Sigmoid colon (tissue), 6 donors: ENCODE measurements at regions not wholly inside any gene's neighbourhood (a gene's known extent, or its start where the extent isn't known, plus 50 kb on each side); places are given as distances from the start of the nearest gene placed in this dataset.
A peak's percentile ranks its signal among the peaks of the same experiment; 100 is the strongest.

Source experiments
- DNase-seq: peaks from one replicate; pipeline ENCODE4 v3.0.0-alpha.2; 2019
- H3K27ac ChIP-seq, 4 donors: fragments of 200-600 bp; sonication (generic); one replicate each; pipeline ENCODE4 v1.5.1; 2016 to 2019; ENCODE audit warnings: mild to moderate bottlenecking in 1 of 4
- H3K27me3 ChIP-seq, 3 donors: fragments of 200-600 bp; sonication (generic); one replicate each; pipeline ENCODE4 v1.5.1; 2019; ENCODE audit warnings: mild to moderate bottlenecking in 1 of 3
- H3K36me3 ChIP-seq, 4 donors: fragments of 200-600 bp; sonication (generic); one replicate each; pipeline ENCODE4 v1.5.1; 2016 to 2019
- H3K4me1 ChIP-seq, 4 donors: fragments of 200-600 bp; sonication (generic); one replicate each; pipeline ENCODE4 v1.5.1; 2017 to 2019
- H3K4me3 ChIP-seq, 4 donors: fragments of 200-600 bp; sonication (generic); one replicate each; pipeline ENCODE4 v1.5.1; 2017 to 2019; ENCODE audit warnings: mild to moderate bottlenecking in 2 of 4, moderate library complexity in 1 of 4
- H3K9me3 ChIP-seq, 4 donors: fragments of 200-600 bp in 3 of 4; sonication (generic) in 3 of 4; one replicate each; pipeline versions ENCODE4 v1.5.1 to v1.6.1; 2013 to 2019
- EP300 ChIP-seq, 4 donors: sonication (generic); formaldehyde crosslinking; IDR thresholded peaks; one replicate each; pipeline ENCODE4 v1.6.1; 2017; ENCODE audit warnings: antibody characterized with exemption in 4 of 4
- POLR2A ChIP-seq, 2 donors: fragments of 450-650 bp; IDR thresholded peaks; one replicate each; pipeline ENCODE4 v1.6.1; 2016; ENCODE audit warnings: antibody characterized with exemption in 2 of 2, mild to moderate bottlenecking in 2 of 2, moderate library complexity in 2 of 2
- POLR2AphosphoS5 ChIP-seq, 4 donors: sonication (generic); formaldehyde crosslinking; IDR thresholded peaks; one replicate each; pipeline ENCODE4 v1.6.1; 2017; ENCODE audit warnings: antibody characterized with exemption in 4 of 4
- WGBS, 2 donors: extraction: QIAGEN DNeasy Blood & Tissue Kit; methylation state at CpG; one replicate each; pipeline ENCODE4 v1.1.7; 2013; 5-methylcytosine and 5-hydroxymethylcytosine counted together
- intact Hi-C: fragments of 100-400 bp; cut with DNase I; formaldehyde crosslinking; loops from one replicate; pipeline ENCODE4 v1.15.1; 2023
- TF ChIP-seq, protein P1 (sequence below), 4 experiments: fragments of 450-650 bp in 3 of 4; fragments of 200-600 bp in 1 of 4; IDR thresholded peaks; one replicate each; pipeline ENCODE4 v1.5.1; 2016 to 2019; ENCODE audit warnings: antibody characterized with exemption in 4 of 4, mild to moderate bottlenecking in 3 of 4, moderate library complexity in 2 of 4
- donor health status: healthy with polysubstance abuse.
- donor health status: healthy.

DNA sequence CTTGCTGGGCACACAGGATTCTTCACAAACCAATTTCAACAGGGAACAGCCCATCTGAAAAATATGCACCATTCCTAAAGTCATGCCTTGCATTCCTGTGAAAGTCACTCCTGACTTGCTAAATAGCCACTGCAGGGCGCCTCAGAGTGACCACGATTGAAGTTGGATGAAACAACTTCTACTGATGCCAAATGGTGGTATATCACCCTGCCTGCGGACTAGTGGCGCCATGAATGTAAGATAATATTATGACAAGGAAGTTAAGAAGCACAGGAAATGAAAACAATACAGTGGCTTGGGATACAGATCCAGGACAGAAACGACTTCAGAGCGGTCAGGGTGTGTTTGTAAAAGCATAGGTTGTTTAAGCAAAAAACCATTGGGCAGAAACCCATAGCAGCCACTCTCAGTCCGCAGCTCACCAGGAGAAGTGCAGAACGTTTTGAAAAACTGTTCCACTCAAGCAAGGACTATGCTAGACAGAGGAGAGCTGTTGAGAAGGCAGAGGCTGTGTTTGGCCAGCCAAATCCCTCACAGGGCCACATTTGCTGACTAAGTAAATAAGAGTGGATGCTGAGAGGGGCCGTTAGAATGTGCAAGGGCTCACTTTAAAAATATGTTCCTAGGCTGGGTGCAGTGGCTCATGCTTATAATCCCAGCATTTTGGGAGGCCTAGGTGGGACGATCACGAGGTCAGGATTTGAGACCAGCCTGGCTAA, 250.4 kb downstream of the PTTG2 start:
- no peaks in the 10 kb centered on the region for H3K36me3 ChIP-seq
- intact Hi-C loops = no loop called here
- no peaks in the 10 kb centered on the region for H3K9me3 ChIP-seq
- H3K4me3 ChIP-seq = no peak overlapping the region
- peak overlapping the region in 3 of 4 donors; percentile 54 to 74 (median 65) for H3K27ac ChIP-seq
- DNase-seq = no peak
- WGBS, 2 donors = 76 to 77% methylated on average over 11 of the region's 11 CpGs
- TF ChIP-seq, protein P1, sequence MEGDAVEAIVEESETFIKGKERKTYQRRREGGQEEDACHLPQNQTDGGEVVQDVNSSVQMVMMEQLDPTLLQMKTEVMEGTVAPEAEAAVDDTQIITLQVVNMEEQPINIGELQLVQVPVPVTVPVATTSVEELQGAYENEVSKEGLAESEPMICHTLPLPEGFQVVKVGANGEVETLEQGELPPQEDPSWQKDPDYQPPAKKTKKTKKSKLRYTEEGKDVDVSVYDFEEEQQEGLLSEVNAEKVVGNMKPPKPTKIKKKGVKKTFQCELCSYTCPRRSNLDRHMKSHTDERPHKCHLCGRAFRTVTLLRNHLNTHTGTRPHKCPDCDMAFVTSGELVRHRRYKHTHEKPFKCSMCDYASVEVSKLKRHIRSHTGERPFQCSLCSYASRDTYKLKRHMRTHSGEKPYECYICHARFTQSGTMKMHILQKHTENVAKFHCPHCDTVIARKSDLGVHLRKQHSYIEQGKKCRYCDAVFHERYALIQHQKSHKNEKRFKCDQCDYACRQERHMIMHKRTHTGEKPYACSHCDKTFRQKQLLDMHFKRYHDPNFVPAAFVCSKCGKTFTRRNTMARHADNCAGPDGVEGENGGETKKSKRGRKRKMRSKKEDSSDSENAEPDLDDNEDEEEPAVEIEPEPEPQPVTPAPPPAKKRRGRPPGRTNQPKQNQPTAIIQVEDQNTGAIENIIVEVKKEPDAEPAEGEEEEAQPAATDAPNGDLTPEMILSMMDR (IDR thresholded peaks at IDR 0.05) = no peak
- TF ChIP-seq EP300 (IDR thresholded peaks at IDR 0.05) (no peak), POLR2AphosphoS5 (IDR thresholded peaks at IDR 0.05) (no peak), POLR2A (IDR thresholded peaks at IDR 0.05) (no peak)
- H3K4me1 ChIP-seq = peaks cover 0 to 25% (median 16%) of the 10 kb centered on the region in 4 donors
- no peaks in the 10 kb centered on the region for H3K27me3 ChIP-seq

DNA sequence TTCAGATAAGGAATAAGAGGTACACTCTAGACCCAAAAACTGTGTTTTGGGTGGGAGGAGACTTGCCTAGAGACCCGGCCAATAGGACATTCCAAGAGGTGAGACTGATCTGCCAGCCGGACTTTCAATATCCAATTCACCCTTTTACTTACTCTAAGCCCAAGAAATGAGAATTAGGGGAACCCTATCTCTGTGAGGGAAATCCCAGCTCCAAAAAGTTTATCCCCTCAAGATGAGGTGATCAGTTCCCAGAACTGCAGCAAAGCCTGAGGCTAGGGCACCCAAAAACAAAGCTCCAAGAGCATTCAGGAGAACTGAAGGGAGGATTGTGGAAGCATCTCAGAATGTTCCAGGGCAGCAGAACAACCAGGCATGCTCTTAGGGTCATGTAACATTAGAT, 251.7 kb downstream of the PTTG2 start:
- no peak for DNase-seq
- Histone ChIP-seq H3K27me3 (no peaks in the 10 kb centered on the region), H3K9me3 (no peaks in the 10 kb centered on the region), H3K27ac (peak overlapping the region; percentile 2 to 74 (median 60)), H3K36me3 (no peaks in the 10 kb centered on the region), H3K4me1 (peaks cover 0 to 25% (median 16%) of the 10 kb centered on the region in 4 donors), H3K4me3 (no peak overlapping the region)
- intact Hi-C loops = no loop called here
- TF ChIP-seq, protein P1 (IDR thresholded peaks at IDR 0.05) = no peak
- no peak for TF ChIP-seq POLR2AphosphoS5 (IDR thresholded peaks at IDR 0.05)
- no peak for TF ChIP-seq POLR2A (IDR thresholded peaks at IDR 0.05)
- no peak for TF ChIP-seq EP300 (IDR thresholded peaks at IDR 0.05)
- 91 to 94% methylated on average over 2 of the region's 2 CpGs for WGBS, 2 donors

DNA sequence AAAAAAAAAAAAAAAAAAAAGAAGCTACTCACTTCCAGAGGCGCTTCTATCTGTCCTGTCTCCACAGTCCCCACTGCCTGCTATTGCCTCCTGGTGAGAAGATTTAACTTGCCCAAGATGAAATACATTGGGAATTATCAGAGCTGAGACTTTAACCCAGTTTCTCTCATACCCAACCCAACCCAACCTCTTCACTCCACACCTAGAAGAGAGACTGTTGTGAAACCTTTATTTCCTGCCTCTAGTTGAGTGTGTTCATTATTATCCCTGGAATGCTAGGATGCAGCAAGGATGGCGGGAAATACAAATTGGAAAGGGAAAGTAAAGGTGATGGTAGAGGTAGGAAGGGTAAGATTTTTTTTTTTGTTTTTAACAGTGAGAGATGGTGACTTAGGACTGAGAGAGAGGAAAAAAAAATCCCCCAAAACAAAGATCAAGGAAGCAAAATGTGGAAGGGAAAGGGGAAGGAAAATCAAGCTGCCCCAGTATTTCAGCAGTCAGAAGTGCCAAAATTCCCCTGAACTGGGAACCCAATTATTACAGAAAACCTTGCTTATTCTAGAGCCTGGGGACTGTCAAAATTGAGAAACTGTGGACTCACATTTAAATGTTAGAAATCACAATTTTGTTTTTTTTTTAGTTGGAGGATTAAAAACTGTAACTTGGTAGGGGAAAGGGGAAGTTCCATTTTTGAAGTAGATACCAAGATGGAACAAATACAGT, 253.0 kb downstream of the PTTG2 start:
- Histone ChIP-seq H3K4me3 (no peak overlapping the region), H3K36me3 (no peaks in the 10 kb centered on the region), H3K27ac (no peak overlapping the region), H3K4me1 (peaks cover 0 to 25% (median 16%) of the 10 kb centered on the region in 4 donors), H3K27me3 (no peaks in the 10 kb centered on the region), H3K9me3 (no peaks in the 10 kb centered on the region)
- TF ChIP-seq EP300 (IDR thresholded peaks at IDR 0.05) (no peak), POLR2A (IDR thresholded peaks at IDR 0.05) (no peak)
- TF ChIP-seq, protein P1 (IDR thresholded peaks at IDR 0.05) = no peak
- no peak for DNase-seq
- intact Hi-C loops = no loop called here
- WGBS, 2 donors = 93 to 100% methylated on average over 2 of the region's 2 CpGs

DNA sequence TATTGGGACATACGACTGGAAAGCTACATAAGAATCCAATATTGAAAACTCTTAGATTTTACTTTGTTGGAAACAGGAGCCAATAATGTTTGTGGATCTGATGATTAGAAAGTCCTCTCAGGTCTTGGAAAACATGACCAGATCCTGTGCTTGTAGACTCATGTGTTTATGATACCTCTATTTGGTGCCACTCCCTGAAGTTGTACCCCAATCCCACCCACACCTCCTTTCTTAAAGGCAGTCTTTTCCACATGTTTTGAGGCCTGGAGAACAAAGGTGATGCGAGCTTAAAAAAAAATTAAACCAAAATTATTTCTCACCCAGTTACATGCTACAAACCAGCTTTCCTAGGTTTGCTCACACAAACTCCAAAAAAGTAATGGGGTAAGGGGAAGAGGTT, 262.7 kb downstream of the PTTG2 start:
- Histone ChIP-seq H3K27me3 (no peaks in the 10 kb centered on the region), H3K27ac (no peak overlapping the region), H3K36me3 (no peaks in the 10 kb centered on the region), H3K4me3 (no peak overlapping the region), H3K9me3 (no peaks in the 10 kb centered on the region), H3K4me1 (peaks cover 0 to 18% (median 11%) of the 10 kb centered on the region in 4 donors)
- 19 to 74% methylated on average over 2 of the region's 2 CpGs for WGBS, 2 donors
- intact Hi-C loops = no loop called here
- TF ChIP-seq POLR2A (IDR thresholded peaks at IDR 0.05) (no peak), POLR2AphosphoS5 (IDR thresholded peaks at IDR 0.05) (no peak), EP300 (IDR thresholded peaks at IDR 0.05) (no peak)
- TF ChIP-seq, protein P1 (IDR thresholded peaks at IDR 0.05) = no peak
- no peak for DNase-seq
